Fibroblast of lung (primary cell): ENCODE measurements at regions not wholly inside any gene's neighbourhood (a gene's known extent, or its start where the extent isn't known, plus 50 kb on each side); places are given as distances from the start of the nearest gene placed in this dataset.

Experiments
- DNase-seq, 2 donors: peaks; one replicate each; pipeline versions ENCODE4 v3.0.0 to v3.0.0-alpha.2; 2010; ENCODE audit warnings: low read depth in 2 of 2
- H2AFZ ChIP-seq: 2 replicates; pipeline ENCODE4 v1.5.1; 2012; ENCODE audit warnings: low read length, control low read depth, inconsistent platforms
- H3K27ac ChIP-seq: 2 replicates; pipeline ENCODE4 v1.5.1; 2011; ENCODE audit warnings: low read length, control low read depth; ENCODE audit not compliant: insufficient read depth
- H3K27me3 ChIP-seq: 2 replicates; pipeline ENCODE4 v1.5.1; 2011; ENCODE audit warnings: mild to moderate bottlenecking, low read length; ENCODE audit not compliant: control insufficient read depth, insufficient read depth
- H3K36me3 ChIP-seq: 2 replicates; pipeline ENCODE4 v1.5.1; 2011; ENCODE audit warnings: low read length; ENCODE audit not compliant: control insufficient read depth, insufficient read depth
- H3K4me1 ChIP-seq: 2 replicates; pipeline ENCODE4 v1.5.1; 2011; ENCODE audit warnings: low read length; ENCODE audit not compliant: control insufficient read depth, insufficient read depth; ENCODE audit errors: extremely low read depth
- H3K4me2 ChIP-seq: 2 replicates; pipeline ENCODE4 v1.5.1; 2011; ENCODE audit warnings: low read length, control low read depth; ENCODE audit not compliant: insufficient read depth; ENCODE audit errors: extremely low read depth
- H3K4me3 ChIP-seq, 4 experiments: fragments of 200-600 bp in 1 of 4; sonication (generic) in 1 of 4; replicated peaks in 1 of 4; 2 replicates each; pipeline ENCODE4 v1.5.1; 2011 to 2016; ENCODE audit warnings: low read length in 4 of 4, low read depth in 3 of 4, mild to moderate bottlenecking in 3 of 4, control low read depth in 2 of 4, inconsistent platforms in 1 of 4, mixed read lengths in 1 of 4; ENCODE audit not compliant: insufficient read depth in 1 of 4; ENCODE audit errors: control extremely low read depth in 1 of 4
- H3K79me2 ChIP-seq: 2 replicates; pipeline ENCODE4 v1.5.1; 2012; ENCODE audit warnings: mild to moderate bottlenecking, low read length, inconsistent platforms; ENCODE audit not compliant: control insufficient read depth, insufficient read depth
- H3K9ac ChIP-seq: 2 replicates; pipeline ENCODE4 v1.5.1; 2011; ENCODE audit warnings: mild to moderate bottlenecking, low read length, control low read depth; ENCODE audit not compliant: insufficient read depth
- H3K9me3 ChIP-seq: 2 replicates; pipeline ENCODE4 v1.5.1; 2012; ENCODE audit warnings: low read depth, low read length; ENCODE audit not compliant: control insufficient read depth, insufficient read depth
- H4K20me1 ChIP-seq: 2 replicates; pipeline ENCODE4 v1.5.1; 2011; ENCODE audit warnings: low read length; ENCODE audit not compliant: control insufficient read depth, insufficient read depth; ENCODE audit errors: extremely low read depth
- CTCF ChIP-seq, 2 donors: IDR thresholded peaks in 1 of 2; conservative IDR thresholded peaks in 1 of 2; 1 replicate in 1 of 2; 2 replicates in 1 of 2; pipeline ENCODE4 v1.5.1; 2011 to 2012; ENCODE audit warnings: low read length in 2 of 2, control low read depth in 1 of 2, inconsistent platforms in 1 of 2, low read depth in 1 of 2, mild to moderate bottlenecking in 1 of 2
- EZH2 ChIP-seq: IDR thresholded peaks from 2 replicates; pipeline ENCODE4 v1.5.1; 2012; ENCODE audit warnings: low read length, control low read depth, mild to moderate bottlenecking; ENCODE audit errors: missing control alignments

DNA sequence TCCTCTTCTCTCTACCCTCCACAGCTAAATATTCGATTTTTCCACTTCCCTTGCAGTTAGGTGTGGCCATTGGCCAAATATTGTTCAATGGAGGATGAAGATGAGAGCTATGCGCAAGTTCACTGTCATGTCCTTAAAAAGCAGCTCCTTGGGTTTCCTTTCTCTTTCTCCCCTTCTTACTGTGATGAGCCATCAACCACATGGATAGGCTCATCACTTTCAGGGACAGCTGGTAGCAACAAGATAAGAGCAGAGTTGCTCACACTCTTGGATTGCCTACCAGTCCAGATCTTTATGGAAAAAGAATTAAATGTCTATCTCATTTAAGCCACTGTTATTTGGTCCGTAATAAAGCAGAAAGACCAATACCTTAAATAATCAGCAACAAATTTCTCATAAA is 377.0 kb downstream of the DDX10 start:
- Histone ChIP-seq H3K36me3 (no peaks in the 10 kb centered on the region), H2AFZ (no peak overlapping the region), H3K79me2 (no peaks in the 10 kb centered on the region), H3K9me3 (no peaks in the 10 kb centered on the region), H3K9ac (no peak overlapping the region), H3K27ac (no peak overlapping the region), H3K27me3 (no peaks in the 10 kb centered on the region), H4K20me1 (no peaks in the 10 kb centered on the region), H3K4me3 (no peak overlapping the region), H3K4me2 (no peak overlapping the region), H3K4me1 (no peaks in the 10 kb centered on the region)
- DNase-seq, result no peak
- no peak for TF ChIP-seq CTCF (conservative IDR thresholded peaks at IDR 0.05 in 1 of 2, IDR thresholded peaks at IDR 0.05 in 1 of 2; ENCODE audit: low read depth in 1 of 2, low read length in 2 of 2)
- no peak for TF ChIP-seq EZH2

DNA sequence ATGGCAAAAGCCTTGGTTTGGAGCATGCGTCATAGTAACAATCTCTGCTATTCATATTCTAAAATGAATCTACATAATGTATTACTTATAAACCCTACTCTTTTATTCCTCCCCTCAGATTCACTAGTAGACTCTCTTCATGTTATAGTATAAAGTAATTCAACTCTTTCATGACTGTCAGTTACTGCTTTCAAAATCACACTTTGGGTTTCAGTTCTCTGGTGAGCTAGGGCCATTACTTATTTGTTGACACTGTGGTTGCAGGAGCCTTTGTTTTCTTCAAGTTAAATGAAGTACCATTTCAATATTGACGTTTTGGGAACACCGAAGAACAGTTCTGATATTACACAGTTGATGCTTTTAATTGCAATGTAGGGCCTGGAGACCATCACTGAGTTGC is 378.4 kb downstream of the DDX10 start:
- no peaks in the 10 kb centered on the region for H4K20me1 ChIP-seq
- no peak overlapping the region for H3K4me2 ChIP-seq
- no peak overlapping the region for H3K4me3 ChIP-seq
- no peak overlapping the region for H2AFZ ChIP-seq
- no peaks in the 10 kb centered on the region for H3K4me1 ChIP-seq
- no peak overlapping the region for H3K9ac ChIP-seq
- no peaks in the 10 kb centered on the region for H3K9me3 ChIP-seq
- H3K79me2 ChIP-seq, result no peaks in the 10 kb centered on the region
- H3K36me3 ChIP-seq, result no peaks in the 10 kb centered on the region
- no peaks in the 10 kb centered on the region for H3K27me3 ChIP-seq
- H3K27ac ChIP-seq, result no peak overlapping the region
- TF ChIP-seq EZH2 (no peak), CTCF (conservative IDR thresholded peaks at IDR 0.05 in 1 of 2, IDR thresholded peaks at IDR 0.05 in 1 of 2; ENCODE audit: low read depth in 1 of 2, low read length in 2 of 2) (no peak)
- no peak for DNase-seq

DNA sequence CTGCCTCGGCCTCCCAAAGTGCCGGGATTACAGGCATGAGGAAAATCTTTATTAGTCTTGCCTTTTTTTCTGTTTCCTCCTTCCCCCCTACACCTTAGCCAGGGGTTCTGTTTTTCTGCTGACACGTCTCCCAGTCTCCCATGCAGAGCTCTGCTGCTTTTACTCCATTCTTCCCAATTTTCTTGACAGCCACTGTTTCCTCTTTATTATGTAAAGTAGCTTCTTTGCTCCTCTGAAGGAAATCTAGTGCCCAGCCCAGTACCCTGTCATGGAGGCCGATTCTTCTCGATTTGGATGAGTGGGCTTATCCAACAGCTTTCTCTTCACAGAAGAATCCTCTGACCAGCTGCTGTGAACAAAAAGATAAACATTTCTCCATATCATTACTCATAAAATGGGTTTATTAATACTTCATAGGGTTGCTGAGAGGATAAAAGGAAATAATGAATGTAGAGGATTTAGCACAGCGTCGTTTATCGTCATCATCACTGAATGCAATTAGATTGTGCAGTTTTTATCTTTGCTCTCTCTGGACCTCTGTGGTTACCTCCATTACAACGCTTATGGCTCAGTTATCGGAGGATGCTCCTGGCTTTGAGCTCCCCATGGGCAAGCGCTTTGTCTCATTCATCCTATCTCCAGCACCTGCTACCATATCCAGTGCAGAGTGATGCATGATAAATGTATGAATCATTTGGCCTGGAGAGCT is 375.6 kb upstream of the C11orf87 start:
- no peak for DNase-seq
- TF ChIP-seq CTCF (conservative IDR thresholded peaks at IDR 0.05 in 1 of 2, IDR thresholded peaks at IDR 0.05 in 1 of 2; ENCODE audit: low read depth in 1 of 2, low read length in 2 of 2) (no peak), EZH2 (no peak)
- Histone ChIP-seq H3K79me2 (no peaks in the 10 kb centered on the region), H3K4me2 (no peak overlapping the region), H4K20me1 (no peaks in the 10 kb centered on the region), H3K27me3 (no peaks in the 10 kb centered on the region), H2AFZ (no peak overlapping the region), H3K27ac (no peak overlapping the region), H3K9me3 (no peaks in the 10 kb centered on the region), H3K36me3 (no peaks in the 10 kb centered on the region), H3K9ac (no peak overlapping the region), H3K4me1 (no peaks in the 10 kb centered on the region), H3K4me3 (no peak overlapping the region)
